ENCODE measurements at regions not wholly inside any gene's neighbourhood (a gene's known extent, or its start where the extent isn't known, plus 50 kb on each side); places are given as distances from the start of the nearest gene placed in this dataset.

DNA sequence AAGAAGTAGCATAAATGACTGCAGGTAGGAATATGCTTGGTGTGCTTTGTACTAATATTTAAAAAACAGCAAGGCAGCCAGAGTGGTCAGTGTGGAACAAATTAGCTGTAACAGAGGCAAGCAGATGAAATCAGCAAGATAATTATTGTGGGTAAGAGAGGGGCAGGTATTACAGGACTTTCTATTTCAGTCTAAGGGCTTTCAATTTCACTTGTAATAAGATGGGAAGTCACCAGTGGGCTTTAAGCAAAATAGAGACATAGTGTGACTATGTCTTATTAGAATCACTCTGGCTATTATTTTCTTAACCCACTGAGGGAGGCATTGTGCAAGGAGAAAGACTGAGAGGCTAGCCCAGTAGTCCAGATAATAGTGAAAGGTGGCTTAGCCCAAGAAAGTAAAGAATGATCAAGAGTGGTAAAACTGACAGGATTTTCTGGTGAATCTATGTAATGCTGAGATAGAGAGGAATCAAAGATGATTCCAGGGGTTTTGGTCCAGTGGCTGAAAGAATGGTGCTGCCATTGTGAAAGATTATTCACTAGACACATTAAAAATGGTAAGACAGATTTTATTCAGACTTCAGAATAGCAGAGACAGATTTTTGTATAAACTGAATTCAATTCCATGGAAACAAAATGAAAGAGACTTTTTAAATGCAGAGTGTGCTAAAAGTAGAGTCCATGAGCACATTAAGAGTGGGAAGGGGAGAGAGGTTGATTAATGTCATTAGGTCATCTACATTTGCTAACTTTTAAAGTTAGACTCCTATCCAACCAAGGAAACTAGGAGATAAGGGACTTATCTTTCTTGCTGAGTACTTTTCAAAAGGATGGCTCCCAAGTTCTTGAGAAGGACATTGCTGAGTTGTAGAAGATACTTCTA lies 1136.0 kb downstream of the HACE1 start:
- TF ChIP-seq, protein P1, sequence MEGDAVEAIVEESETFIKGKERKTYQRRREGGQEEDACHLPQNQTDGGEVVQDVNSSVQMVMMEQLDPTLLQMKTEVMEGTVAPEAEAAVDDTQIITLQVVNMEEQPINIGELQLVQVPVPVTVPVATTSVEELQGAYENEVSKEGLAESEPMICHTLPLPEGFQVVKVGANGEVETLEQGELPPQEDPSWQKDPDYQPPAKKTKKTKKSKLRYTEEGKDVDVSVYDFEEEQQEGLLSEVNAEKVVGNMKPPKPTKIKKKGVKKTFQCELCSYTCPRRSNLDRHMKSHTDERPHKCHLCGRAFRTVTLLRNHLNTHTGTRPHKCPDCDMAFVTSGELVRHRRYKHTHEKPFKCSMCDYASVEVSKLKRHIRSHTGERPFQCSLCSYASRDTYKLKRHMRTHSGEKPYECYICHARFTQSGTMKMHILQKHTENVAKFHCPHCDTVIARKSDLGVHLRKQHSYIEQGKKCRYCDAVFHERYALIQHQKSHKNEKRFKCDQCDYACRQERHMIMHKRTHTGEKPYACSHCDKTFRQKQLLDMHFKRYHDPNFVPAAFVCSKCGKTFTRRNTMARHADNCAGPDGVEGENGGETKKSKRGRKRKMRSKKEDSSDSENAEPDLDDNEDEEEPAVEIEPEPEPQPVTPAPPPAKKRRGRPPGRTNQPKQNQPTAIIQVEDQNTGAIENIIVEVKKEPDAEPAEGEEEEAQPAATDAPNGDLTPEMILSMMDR (IDR thresholded peaks at IDR 0.05) = no peak
- no peak for TF ChIP-seq POLR2AphosphoS5 (IDR thresholded peaks at IDR 0.05; ENCODE audit: low read depth, low read length)

All from Panc1 (cell line).